ENCODE measurements at regions not wholly inside any gene's neighbourhood (a gene's known extent, or its start where the extent isn't known, plus 50 kb on each side); places are given as distances from the start of the nearest gene placed in this dataset.
"Not testable (repeated sequence)": the region's sequence is repeated elsewhere in the genome, so short reads cannot be mapped to it uniquely, and the experiment has no call there.

DNA sequence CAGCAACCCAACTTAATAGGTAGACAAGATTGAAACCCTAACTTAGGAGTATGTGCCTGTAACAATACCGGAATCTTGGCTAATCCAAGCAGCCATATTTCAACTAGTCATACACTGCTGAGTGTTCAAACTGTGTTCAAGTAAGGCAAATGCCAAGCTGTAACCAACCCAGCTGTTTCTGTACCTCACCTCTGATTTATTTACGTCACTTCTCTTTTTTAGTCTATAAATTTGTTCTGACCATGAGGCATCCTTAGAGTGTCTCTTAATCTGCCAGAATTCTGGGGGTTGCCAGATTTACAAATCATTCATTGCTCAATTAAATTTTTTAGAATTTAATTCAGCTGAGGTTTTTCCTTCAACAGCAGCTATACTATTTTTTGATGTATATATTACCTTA lies 723.2 kb downstream of the CDH18 start:
- no peak for DNase-seq

- no peak for DNase-seq
These were observed 721.2 kb downstream of the CDH18 start for GRCh38 chr5:19266791-19267190.

GRCh38 chr5:19270153-19270552 lies 717.8 kb downstream of the CDH18 start:
- peak in 1 of 3 experiments; percentile 38 for DNase-seq

DNA sequence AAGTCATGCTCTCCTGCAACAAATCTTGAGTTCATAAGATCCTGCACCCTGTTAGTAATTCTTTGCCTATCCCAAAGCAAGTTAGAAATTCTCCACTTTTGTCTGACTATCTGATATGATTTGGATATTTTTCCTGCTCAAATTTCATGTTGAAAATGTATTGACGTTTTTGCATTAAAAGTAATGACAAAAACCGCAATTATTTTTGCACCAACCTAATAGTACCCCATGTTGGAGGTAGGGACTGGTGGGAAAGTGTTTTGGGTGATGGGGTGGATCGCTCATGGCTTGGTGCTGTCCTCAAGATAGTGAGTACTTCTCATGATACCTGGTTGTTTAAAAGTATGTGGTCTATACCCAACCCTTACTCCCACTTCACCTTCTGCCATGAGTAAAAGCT lies 713.4 kb downstream of the CDH18 start:
- DNase-seq, result no peak

DNA sequence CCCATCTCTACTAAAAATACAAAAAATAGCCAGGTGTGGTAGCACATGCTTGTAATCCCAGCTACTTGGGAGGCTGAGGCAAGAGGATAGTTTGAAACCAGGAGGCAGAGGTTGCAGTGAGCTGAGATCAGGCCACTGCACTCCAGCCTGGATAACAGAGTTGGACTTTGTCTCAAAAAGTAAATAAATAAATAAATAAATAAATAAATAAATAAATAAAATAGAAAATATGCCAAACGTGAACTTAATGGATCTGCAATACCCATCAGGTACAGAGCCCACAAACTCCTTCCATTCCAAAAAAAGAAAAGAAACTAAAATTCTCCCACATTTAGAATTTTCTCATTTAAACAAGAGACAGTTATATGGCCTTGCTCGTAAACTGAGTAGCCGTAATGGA lies 702.7 kb downstream of the CDH18 start:
- DNase-seq, result no peak

DNA sequence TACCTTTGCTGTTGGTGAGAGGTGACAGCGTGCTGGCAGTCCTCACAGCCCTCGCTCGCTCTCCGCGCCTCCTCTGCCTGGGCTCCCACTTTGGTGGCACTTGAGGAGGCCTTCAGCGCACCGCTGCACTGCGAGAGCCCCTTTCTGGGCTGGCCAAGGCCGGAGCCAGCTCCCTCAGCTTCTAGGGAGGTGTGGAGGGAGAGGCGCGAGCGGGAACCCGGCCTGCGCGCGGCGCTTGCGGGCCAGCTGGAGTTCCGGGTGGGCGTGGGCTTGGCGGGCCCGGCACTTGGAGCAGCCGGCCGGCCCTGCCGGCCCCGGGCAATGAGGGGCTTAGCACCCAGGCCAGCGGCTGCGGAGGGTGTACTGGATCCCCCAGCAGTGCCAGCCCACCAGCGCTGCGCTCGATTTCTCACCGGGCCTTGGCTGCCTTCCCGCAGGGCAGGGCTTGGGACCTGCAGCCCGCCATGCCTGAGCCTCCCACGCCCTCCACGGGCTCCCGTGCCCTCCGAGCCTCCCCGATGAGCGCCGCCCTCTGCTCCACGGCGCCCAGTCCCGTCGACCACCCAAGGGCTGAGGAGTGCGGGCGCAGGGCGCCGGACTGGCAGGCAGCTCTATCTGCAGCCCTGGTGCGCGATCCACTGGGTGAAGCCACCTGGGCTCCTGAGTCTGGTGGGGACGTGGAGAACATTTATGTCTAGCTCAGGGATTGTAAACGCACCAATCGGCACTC lies 700.3 kb downstream of the CDH18 start:
- DNase-seq, result not testable (repeated sequence)

GRCh38 chr5:19288311-19288710 lies 699.7 kb downstream of the CDH18 start:
- not testable (repeated sequence) for DNase-seq

DNA sequence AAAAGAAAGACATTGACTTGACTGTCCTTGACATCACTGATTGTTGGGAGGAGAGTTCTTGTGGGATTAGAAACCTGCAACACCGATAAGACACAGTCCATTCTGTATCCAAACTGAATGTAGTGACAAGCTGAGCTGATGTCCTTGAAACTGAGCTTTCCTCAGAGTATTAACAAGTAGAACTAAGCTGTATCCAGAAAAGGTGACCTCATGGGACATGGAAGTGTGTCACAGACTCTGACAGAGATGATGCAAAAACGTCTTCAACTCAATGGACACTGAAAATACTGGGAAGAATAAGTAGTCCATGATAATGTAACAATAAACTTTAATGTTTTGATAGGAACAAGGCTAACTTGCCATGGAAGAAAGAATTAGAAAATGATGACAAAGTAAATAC lies 690.1 kb downstream of the CDH18 start:
- no peak for DNase-seq

DNA sequence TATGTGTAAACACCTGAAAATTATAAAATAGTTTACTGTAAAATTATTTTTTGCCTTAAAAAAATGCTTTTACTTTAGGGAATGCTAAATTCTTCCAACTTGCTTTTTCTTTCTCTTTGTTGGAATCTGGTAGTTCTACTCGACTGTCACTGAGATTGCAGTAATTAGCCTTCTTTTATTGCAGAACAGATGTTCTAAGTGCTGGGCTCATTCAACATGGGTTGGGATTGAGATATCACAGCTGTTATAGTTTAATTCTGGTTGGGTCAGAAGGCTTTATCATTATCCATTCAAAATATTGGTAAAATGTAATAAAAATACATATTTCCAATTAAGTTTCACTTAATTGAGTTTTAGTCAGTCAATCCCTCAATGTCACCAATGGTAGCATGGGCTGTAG lies 686.7 kb downstream of the CDH18 start:
- no peak for DNase-seq

- DNase-seq, result no peak
These were observed 673.2 kb downstream of the CDH18 start for GRCh38 chr5:19314840-19315239.

DNA sequence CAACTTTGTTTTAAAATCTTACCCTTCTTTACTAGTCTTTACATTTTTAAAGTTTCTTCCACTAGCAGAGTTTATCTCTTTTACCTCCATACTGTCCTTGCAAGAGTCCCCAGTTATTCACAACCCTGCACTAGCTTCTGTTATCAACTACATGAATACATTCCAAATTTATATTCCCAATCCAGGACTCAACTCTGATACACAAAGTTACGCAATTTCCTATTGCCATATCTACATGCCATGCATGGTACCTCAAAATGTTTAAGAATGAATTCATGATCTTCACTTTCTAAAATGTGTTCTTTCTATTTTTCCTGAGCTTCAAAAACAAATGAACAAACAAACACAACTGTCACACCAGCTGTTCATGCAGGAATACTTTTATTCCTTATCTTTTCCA lies 668.7 kb downstream of the CDH18 start:
- no peak for DNase-seq

DNA sequence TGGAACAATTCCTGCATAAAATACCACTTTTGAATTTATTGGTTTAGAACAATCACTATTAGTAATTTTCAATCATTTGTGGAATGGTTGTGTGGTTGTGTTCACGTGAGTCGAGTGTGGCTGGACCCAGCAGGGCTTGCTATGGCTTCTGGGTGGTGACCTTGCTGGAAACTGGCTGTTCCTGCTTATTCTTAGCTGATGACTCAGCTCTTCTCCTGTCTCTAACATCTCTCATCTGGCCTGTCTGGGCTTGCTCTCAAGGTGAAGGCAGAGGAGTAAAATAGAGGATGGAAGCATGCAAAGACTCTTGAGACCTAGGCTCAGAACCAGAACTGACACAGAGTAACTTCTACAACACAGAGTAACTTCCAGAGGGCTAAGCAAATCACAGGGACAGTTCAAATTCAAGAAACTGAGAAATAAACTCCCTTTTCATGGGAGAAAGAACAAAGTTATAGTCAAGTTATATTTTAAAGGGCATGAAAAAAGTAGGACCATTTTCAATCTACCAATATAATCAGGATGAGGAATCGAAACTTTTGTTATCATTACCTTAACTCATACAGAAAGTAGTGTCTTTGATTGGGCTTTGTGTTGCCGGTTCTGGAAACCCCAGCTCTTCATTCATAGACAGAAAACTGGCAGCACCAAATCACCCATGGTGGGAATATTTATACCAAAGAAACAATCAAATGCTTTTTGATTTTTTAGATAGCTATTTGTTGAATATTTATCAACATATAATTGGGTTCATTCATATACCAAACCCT lies 665.1 kb downstream of the CDH18 start:
- peak in 1 of 3 experiments; percentile 21 for DNase-seq

GRCh38 chr5:19334278-19334677 lies 653.7 kb downstream of the CDH18 start:
- DNase-seq, result no peak

DNA sequence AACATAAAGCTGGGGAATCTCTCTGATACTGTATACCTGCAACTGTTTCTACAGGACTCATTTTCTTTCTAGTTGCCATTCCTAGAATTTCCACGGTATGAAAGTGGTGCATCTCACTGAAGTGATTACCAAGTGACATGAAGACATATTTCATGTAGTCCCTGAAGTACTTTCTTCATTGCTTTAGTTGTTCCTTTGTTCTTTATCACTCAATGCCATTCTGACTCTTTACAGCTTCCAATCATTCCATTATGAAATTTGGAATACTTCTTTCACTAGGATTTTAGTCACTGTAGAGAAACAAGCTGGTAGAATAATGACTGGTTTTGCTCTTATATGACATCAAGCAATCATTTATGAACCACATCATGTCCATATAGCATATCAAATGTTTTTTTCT lies 645.1 kb downstream of the CDH18 start:
- no peak for DNase-seq

GRCh38 chr5:19352120-19352519 lies 635.9 kb downstream of the CDH18 start:
- no peak for DNase-seq

- DNase-seq, result no peak
These were observed 619.0 kb downstream of the CDH18 start for GRCh38 chr5:19369048-19369447.

- DNase-seq, result no peak
These were observed 618.4 kb downstream of the CDH18 start for GRCh38 chr5:19369561-19369960.

- no peak for DNase-seq
These were observed 617.2 kb downstream of the CDH18 start for GRCh38 chr5:19370655-19371386.

DNA sequence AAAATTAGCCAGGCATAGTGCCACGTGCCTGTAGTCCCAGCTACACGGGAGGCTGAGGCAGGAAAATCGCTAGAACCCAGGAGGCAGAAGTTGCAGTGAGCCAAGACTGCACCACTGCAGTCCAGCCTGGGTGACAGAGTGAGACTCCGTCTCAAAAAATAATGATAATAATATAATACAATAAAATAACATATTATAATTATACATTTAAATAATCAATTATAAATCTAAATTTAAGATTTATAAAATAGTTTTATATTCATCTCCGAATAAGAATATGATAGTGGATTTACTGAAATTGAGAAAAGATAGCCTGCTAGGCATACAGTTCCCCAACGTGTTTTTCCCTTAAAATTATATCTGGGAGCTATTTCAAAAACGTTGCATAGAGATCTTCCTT lies 599.6 kb downstream of the CDH18 start:
- DNase-seq, result no peak

- DNase-seq, result no peak
These were observed 587.0 kb downstream of the CDH18 start for GRCh38 chr5:19401032-19401431.

DNA sequence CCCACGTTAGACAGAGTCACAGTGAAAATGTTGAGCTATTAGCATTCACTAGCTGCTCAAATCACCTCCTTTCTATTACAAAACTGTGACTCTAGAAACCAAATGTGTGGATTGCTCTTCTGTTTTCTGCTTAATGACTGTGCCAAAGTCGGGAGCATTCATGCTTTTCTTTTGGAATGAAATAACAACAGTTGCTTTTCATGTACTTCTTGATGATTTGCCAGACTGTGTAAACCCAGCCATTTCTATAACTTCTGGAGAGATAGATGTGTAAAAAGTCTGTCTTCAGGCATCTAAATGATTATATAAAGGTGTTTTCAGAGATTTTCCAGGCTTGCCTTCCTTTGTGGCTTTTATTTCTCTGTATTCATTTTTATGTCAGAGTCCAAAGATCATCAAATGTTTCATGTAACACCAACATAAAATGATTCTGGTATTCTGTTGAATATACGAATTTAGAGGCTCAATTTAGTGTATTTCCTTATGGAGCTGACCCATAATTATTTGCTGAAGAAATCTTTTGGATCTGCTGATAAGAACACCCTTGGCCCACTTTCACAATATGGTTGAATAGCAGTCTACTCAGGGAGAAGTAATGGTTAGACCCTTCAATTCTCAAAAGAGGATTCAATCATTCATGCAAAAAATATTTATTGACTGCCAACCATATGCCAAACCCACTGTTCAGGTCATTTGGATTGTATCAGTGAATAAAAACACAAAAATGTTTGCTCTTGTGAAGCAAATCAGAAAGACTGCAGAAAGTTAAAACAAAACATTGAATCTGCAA lies 581.2 kb downstream of the CDH18 start:
- DNase-seq, result no peak

DNA sequence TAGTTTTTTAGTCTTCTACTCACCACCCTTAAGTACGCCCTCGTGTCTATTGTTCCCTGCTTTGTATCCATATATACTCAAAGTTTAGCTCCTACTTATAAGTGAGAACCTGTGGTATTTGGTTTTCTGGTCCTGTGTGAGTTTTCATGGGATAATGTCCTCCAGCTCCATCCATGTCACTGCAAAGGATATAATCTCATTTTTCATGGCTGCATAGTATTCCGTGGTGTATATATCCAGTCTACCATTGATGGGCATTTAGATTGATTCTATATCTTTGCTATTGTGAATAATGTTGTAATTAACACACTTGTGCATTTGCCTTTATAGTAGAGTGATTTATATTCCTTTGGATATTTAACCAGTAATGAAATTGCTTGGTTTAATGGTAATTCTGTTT lies 579.9 kb downstream of the CDH18 start:
- no peak for DNase-seq

DNA sequence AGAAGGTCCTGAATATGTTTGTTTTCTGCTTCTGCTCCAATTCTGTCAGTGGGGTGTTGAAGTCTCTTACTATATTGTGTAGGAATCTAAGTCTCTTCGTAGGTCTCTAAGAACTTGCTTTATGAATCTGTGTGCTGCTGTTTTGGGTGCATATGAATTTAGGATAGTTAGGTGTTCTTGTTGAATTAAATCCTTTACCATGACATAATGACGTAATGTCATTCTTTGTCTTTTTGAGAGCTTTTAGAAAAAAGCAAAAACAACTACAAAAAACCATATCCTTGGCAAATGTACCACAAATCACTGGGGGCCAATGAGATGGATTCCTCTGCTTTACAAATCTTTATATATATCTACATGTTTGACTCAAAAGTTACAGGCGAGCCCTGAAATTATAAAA lies 576.1 kb downstream of the CDH18 start:
- no peak for DNase-seq
